G401 (cell line): ENCODE measurements at regions not wholly inside any gene's neighbourhood (a gene's known extent, or its start where the extent isn't known, plus 50 kb on each side); places are given as distances from the start of the nearest gene placed in this dataset.

Experiments
- DNase-seq: peaks from one replicate; pipeline ENCODE4 v3.0.0-alpha.2; 2015; ENCODE audit warnings: low spot score
- in situ Hi-C: cut with HindIII; loops from 2 replicates; pipeline ENCODE4 v1.10.0; 2016; ENCODE audit warnings: low sequenced_read_pairs, mixed read lengths

- in situ Hi-C loops = no loop called here
- DNase-seq = no peak
These were observed 1158.6 kb downstream of the CDH12 start for GRCh38 chr5:21694567-21694966.

GRCh38 chr5:21693591-21693990, 1159.6 kb downstream of the CDH12 start:
- DNase-seq = no peak

GRCh38 chr5:21689587-21689986, 1163.6 kb downstream of the CDH12 start:
- DNase-seq = no peak
- in situ Hi-C loops = no loop called here

More at GRCh38 chr5:21693591-21693990, 1159.6 kb downstream of the CDH12 start:
- in situ Hi-C loops = no loop called here

GRCh38 chr5:21688655-21689054, 1164.5 kb downstream of the CDH12 start:
- in situ Hi-C loops = no loop called here
- no peak for DNase-seq

- in situ Hi-C loops = no loop called here
- no peak for DNase-seq
These were observed 1165.5 kb downstream of the CDH12 start for GRCh38 chr5:21687621-21688020.

GRCh38 chr5:21686706-21687105, 1166.4 kb downstream of the CDH12 start:
- DNase-seq = no peak
- in situ Hi-C loops = no loop called here

- DNase-seq = no peak
- in situ Hi-C loops = no loop called here
These were observed 1167.6 kb downstream of the CDH12 start for GRCh38 chr5:21685522-21685921.

- in situ Hi-C loops = no loop called here
- DNase-seq = no peak
These were observed 1168.2 kb downstream of the CDH12 start for GRCh38 chr5:21684992-21685391.

GRCh38 chr5:21681911-21682310, 1171.2 kb downstream of the CDH12 start:
- DNase-seq = no peak
- in situ Hi-C loops = no loop called here

- in situ Hi-C loops = no loop called here
- no peak for DNase-seq
These were observed 1172.5 kb downstream of the CDH12 start for GRCh38 chr5:21680641-21681040.

- no peak for DNase-seq
- in situ Hi-C loops = no loop called here
These were observed 1172.9 kb downstream of the CDH12 start for GRCh38 chr5:21680196-21680595.

GRCh38 chr5:21678526-21678925, 1174.6 kb downstream of the CDH12 start:
- DNase-seq = no peak
- in situ Hi-C loops = no loop called here

- in situ Hi-C loops = no loop called here
- no peak for DNase-seq
These were observed 1180.2 kb downstream of the CDH12 start for GRCh38 chr5:21672911-21673310.

- no peak for DNase-seq
- in situ Hi-C loops = no loop called here
These were observed 1180.8 kb downstream of the CDH12 start for GRCh38 chr5:21672360-21672759.

GRCh38 chr5:21665524-21665923, 1187.6 kb downstream of the CDH12 start:
- in situ Hi-C loops = no loop called here

GRCh38 chr5:21663082-21663481, 1190.1 kb downstream of the CDH12 start:
- no peak for DNase-seq
- in situ Hi-C loops = no loop called here

More at GRCh38 chr5:21665524-21665923, 1187.6 kb downstream of the CDH12 start:
- no peak for DNase-seq

- DNase-seq = no peak
- in situ Hi-C loops = no loop called here
These were observed 1192.0 kb downstream of the CDH12 start for GRCh38 chr5:21661184-21661583.

GRCh38 chr5:21654556-21654955, 1198.6 kb downstream of the CDH12 start:
- no peak for DNase-seq
- in situ Hi-C loops = no loop called here

GRCh38 chr5:21649969-21650368, 1203.2 kb downstream of the CDH12 start:
- no peak for DNase-seq

GRCh38 chr5:21646469-21646868, 1206.7 kb downstream of the CDH12 start:
- no peak for DNase-seq
- in situ Hi-C loops = no loop called here

More at GRCh38 chr5:21649969-21650368, 1203.2 kb downstream of the CDH12 start:
- in situ Hi-C loops = no loop called here

GRCh38 chr5:21644032-21644431, 1209.1 kb downstream of the CDH12 start:
- no peak for DNase-seq
- in situ Hi-C loops = no loop called here

- in situ Hi-C loops = no loop called here
- no peak for DNase-seq
These were observed 1210.8 kb downstream of the CDH12 start for GRCh38 chr5:21642312-21642711.
